ENCODE measurements at regions not wholly inside any gene's neighbourhood (a gene's known extent, or its start where the extent isn't known, plus 50 kb on each side); places are given as distances from the start of the nearest gene placed in this dataset.
"Not testable (repeated sequence)": the region's sequence is repeated elsewhere in the genome, so short reads cannot be mapped to it uniquely, and the experiment has no call there.

- DNase-seq, result no peak
Observed at GRCh38 chr13:34176633-34177032, 358.7 kb downstream of the RFC3 start.

- DNase-seq, result peak; percentile 29
Observed at GRCh38 chr13:34179481-34179880, 361.5 kb downstream of the RFC3 start.

GRCh38 chr13:34179927-34180326, 362.0 kb downstream of the RFC3 start:
- DNase-seq, result no peak

- DNase-seq, result not testable (repeated sequence)
Observed at GRCh38 chr13:34181256-34181655, 363.3 kb downstream of the RFC3 start.

GRCh38 chr13:34189946-34190345, 372.0 kb downstream of the RFC3 start:
- DNase-seq, result no peak

- no peak for DNase-seq
Observed at GRCh38 chr13:34201050-34201913, 383.3 kb downstream of the RFC3 start.

GRCh38 chr13:34207334-34207733, 389.4 kb downstream of the RFC3 start:
- DNase-seq, result no peak

- no peak for DNase-seq
Observed at GRCh38 chr13:34207872-34208271, 389.9 kb downstream of the RFC3 start.

- DNase-seq, result no peak
Observed at GRCh38 chr13:34208336-34208735, 390.4 kb downstream of the RFC3 start.

- no peak for DNase-seq
Observed at GRCh38 chr13:34210341-34210740, 392.4 kb downstream of the RFC3 start.

- no peak for DNase-seq
Observed at GRCh38 chr13:34214686-34215085, 396.7 kb downstream of the RFC3 start.

- DNase-seq, result no peak
Observed at GRCh38 chr13:34216256-34216655, 398.3 kb downstream of the RFC3 start.

- DNase-seq, result no peak
Observed at GRCh38 chr13:34217343-34218025, 399.5 kb downstream of the RFC3 start.

GRCh38 chr13:34223984-34224383, 406.0 kb downstream of the RFC3 start:
- DNase-seq, result no peak

- DNase-seq, result no peak
Observed at GRCh38 chr13:34224877-34225276, 406.9 kb downstream of the RFC3 start.

- no peak for DNase-seq
Observed at GRCh38 chr13:34230271-34230670, 412.3 kb downstream of the RFC3 start.

GRCh38 chr13:34241332-34241731, 423.4 kb downstream of the RFC3 start:
- DNase-seq, result no peak

GRCh38 chr13:34243403-34243802, 425.5 kb downstream of the RFC3 start:
- DNase-seq, result no peak

- no peak for DNase-seq
Observed at GRCh38 chr13:34246511-34246910, 428.6 kb downstream of the RFC3 start.

GRCh38 chr13:34247596-34247995, 429.6 kb downstream of the RFC3 start:
- DNase-seq, result no peak

GRCh38 chr13:34249546-34250039, 431.6 kb downstream of the RFC3 start:
- no peak for DNase-seq

- DNase-seq, result no peak
Observed at GRCh38 chr13:34250151-34250670, 432.3 kb downstream of the RFC3 start.

- DNase-seq, result no peak
Observed at GRCh38 chr13:34254366-34254765, 436.4 kb downstream of the RFC3 start.

GRCh38 chr13:34255711-34256110, 437.8 kb downstream of the RFC3 start:
- no peak for DNase-seq

Measured in NCI-H146 (cell line).